NCI-H1092 treated with DMSO at 0.1 percent for 48 hours (cell line): ENCODE measurements at regions not wholly inside any gene's neighbourhood (a gene's known extent, or its start where the extent isn't known, plus 50 kb on each side); places are given as distances from the start of the nearest gene placed in this dataset.
"Not testable (repeated sequence)": the region's sequence is repeated elsewhere in the genome, so short reads cannot be mapped to it uniquely, and the experiment has no call there.

Experiments used
- DNase-seq: peaks from one replicate; lab custom pipeline; 2025; lab: John Stamatoyannopoulos, UW

- no peak for DNase-seq
These were observed 228.9 kb downstream of the RNF144A start for GRCh38 chr2:7146151-7146550.

GRCh38 chr2:7154656-7155055 is 237.4 kb downstream of the RNF144A start:
- no peak for DNase-seq

- DNase-seq: no peak
These were observed 244.3 kb downstream of the RNF144A start for GRCh38 chr2:7161501-7161900.

GRCh38 chr2:7165736-7166135 is 248.5 kb downstream of the RNF144A start:
- no peak for DNase-seq

GRCh38 chr2:7167801-7168411 is 250.7 kb downstream of the RNF144A start:
- DNase-seq: no peak

- no peak for DNase-seq
These were observed 252.4 kb downstream of the RNF144A start for GRCh38 chr2:7169593-7169992.

GRCh38 chr2:7178996-7179395 is 261.8 kb downstream of the RNF144A start:
- DNase-seq: not testable (repeated sequence)

GRCh38 chr2:7180638-7181370 is 263.6 kb downstream of the RNF144A start:
- no peak for DNase-seq

- no peak for DNase-seq
These were observed 265.3 kb downstream of the RNF144A start for GRCh38 chr2:7182525-7182924.

- DNase-seq: no peak
These were observed 271.9 kb downstream of the RNF144A start for GRCh38 chr2:7189106-7189505.

GRCh38 chr2:7190587-7191324 is 273.5 kb downstream of the RNF144A start:
- DNase-seq: no peak

- DNase-seq: no peak
These were observed 274.7 kb downstream of the RNF144A start for GRCh38 chr2:7191932-7192331.

- DNase-seq: no peak
These were observed 276.2 kb downstream of the RNF144A start for GRCh38 chr2:7193457-7193856.

- DNase-seq: no peak
These were observed 277.7 kb downstream of the RNF144A start for GRCh38 chr2:7194950-7195349.

- no peak for DNase-seq
These were observed 279.7 kb downstream of the RNF144A start for GRCh38 chr2:7196883-7197282.

- no peak for DNase-seq
These were observed 284.6 kb downstream of the RNF144A start for GRCh38 chr2:7201851-7202250.

GRCh38 chr2:7203056-7203467 is 285.9 kb downstream of the RNF144A start:
- peak; percentile 53 for DNase-seq

- no peak for DNase-seq
These were observed 288.1 kb downstream of the RNF144A start for GRCh38 chr2:7205151-7205830.

- DNase-seq: no peak
These were observed 289.0 kb downstream of the RNF144A start for GRCh38 chr2:7206111-7206810.

- no peak for DNase-seq
These were observed 290.4 kb downstream of the RNF144A start for GRCh38 chr2:7207631-7208030.

GRCh38 chr2:7209757-7210555 is 292.7 kb downstream of the RNF144A start:
- no peak for DNase-seq
